HG03159 (cell line): ENCODE measurements at regions not wholly inside any gene's neighbourhood (a gene's known extent, or its start where the extent isn't known, plus 50 kb on each side); places are given as distances from the start of the nearest gene placed in this dataset.

ENCODE experiments used
- ATAC-seq: cut with Tn5 transposase; IDR thresholded peaks from one replicate; pipeline ENCODE4 v1.9.1; 2021; ENCODE audit warnings: mild to moderate bottlenecking, moderate library complexity; ENCODE audit not compliant: unreplicated experiment

- ATAC-seq: no peak
Measured at GRCh38 chr4:3818371-3818770, 52.2 kb downstream of the ADRA2C start.

- no peak for ATAC-seq
Measured at GRCh38 chr4:3819210-3819919, 53.2 kb downstream of the ADRA2C start.

GRCh38 chr4:3820016-3820805 is 54.0 kb downstream of the ADRA2C start:
- ATAC-seq: no peak

- no peak for ATAC-seq
Measured at GRCh38 chr4:3820806-3821579, 54.8 kb downstream of the ADRA2C start.

GRCh38 chr4:3821580-3822229 is 55.5 kb downstream of the ADRA2C start:
- ATAC-seq: no peak

GRCh38 chr4:3822230-3822947 is 56.2 kb downstream of the ADRA2C start:
- ATAC-seq: no peak

GRCh38 chr4:3823496-3824341 is 57.5 kb downstream of the ADRA2C start:
- ATAC-seq: no peak

- no peak for ATAC-seq
Measured at GRCh38 chr4:3824521-3825270, 58.5 kb downstream of the ADRA2C start.

GRCh38 chr4:3825530-3825929 is 59.3 kb downstream of the ADRA2C start:
- ATAC-seq: no peak

GRCh38 chr4:3826247-3827172 is 60.3 kb downstream of the ADRA2C start:
- ATAC-seq: no peak

- ATAC-seq: no peak
Measured at GRCh38 chr4:3827616-3828492, 61.7 kb downstream of the ADRA2C start.

GRCh38 chr4:3828546-3828945 is 62.4 kb downstream of the ADRA2C start:
- no peak for ATAC-seq

- ATAC-seq: no peak
Measured at GRCh38 chr4:3829211-3829955, 63.2 kb downstream of the ADRA2C start.

GRCh38 chr4:3829956-3830773 is 64.0 kb downstream of the ADRA2C start:
- no peak for ATAC-seq
